GM12878 (cell line): ENCODE measurements at regions not wholly inside any gene's neighbourhood (a gene's known extent, or its start where the extent isn't known, plus 50 kb on each side); places are given as distances from the start of the nearest gene placed in this dataset.

Experiments used
- ATAC-seq: fragments of 200-7000 bp; cut with Tn5 transposase; 3 replicates; pipeline ENCODE4 v1.9.1; 2020; ENCODE audit warnings: mild to moderate bottlenecking, moderate library complexity
- BruUV-seq: library from RNA; stranded (reverse); fragments of 400-500 nt; replicated peaks from 2 replicates; lab custom pipeline; 2021; lab: Mats Ljungman, UMichigan
- CTCF ChIA-PET: fragments of 300-600 bp; sonication (Branson Sonifier 250); formaldehyde crosslinking; extraction: SDS; loops from one replicate; lab custom pipeline; 2021; ENCODE audit warnings: inconsistent platforms; lab: Yijun Ruan, JAX
- POLR2A ChIA-PET: fragments of 350-600 bp; formaldehyde crosslinking; extraction: SDS; loops from one replicate; lab custom pipeline; 2021; ENCODE audit warnings: inconsistent platforms; lab: Charles Lee
- RAD21 ChIA-PET: fragments of 300-600 bp; sonication (Branson Sonifier 250); formaldehyde crosslinking; loops from one replicate; lab custom pipeline; 2023; ENCODE audit warnings: antibody characterized with exemption; ENCODE audit not compliant: unreplicated experiment; lab: Charles Lee
- SMC1A ChIA-PET: fragments of 300-600 bp; sonication (Branson Sonifier 250); formaldehyde crosslinking; loops from one replicate; lab custom pipeline; 2023; ENCODE audit not compliant: unreplicated experiment, uncharacterized antibody; lab: Charles Lee
- DNase-seq: peaks from one replicate; pipeline ENCODE4 v3.0.0-alpha.2; 2011; ENCODE audit warnings: low read depth, low spot score
- FAIRE-seq: peaks from 3 replicates; lab custom pipeline; 2011; peaks lifted over from hg19 to GRCh38; lab: Jason Lieb, UNC
- H2AFZ ChIP-seq: 2 replicates; pipeline ENCODE4 v1.6.0; 2011; ENCODE audit warnings: low read depth, low read length, control low read depth; ENCODE audit not compliant: control insufficient read depth
- H3K27ac ChIP-seq: 2 replicates; pipeline ENCODE4 v1.5.1; 2011; ENCODE audit warnings: control low read depth; ENCODE audit not compliant: control insufficient read depth, insufficient read depth
- H3K27me3 ChIP-seq, 2 experiments: replicated peaks in 1 of 2; 2 replicates each; pipeline versions ENCODE4 v1.6.0 to v1.6.1; 2011; ENCODE audit warnings: low read length in 1 of 2; ENCODE audit not compliant: control insufficient read depth in 2 of 2, insufficient read depth in 2 of 2
- H3K36me3 ChIP-seq, 2 experiments: 2 replicates each; pipeline ENCODE4 v1.5.1; 2011; ENCODE audit warnings: low read length in 1 of 2; ENCODE audit not compliant: control insufficient read depth in 2 of 2, insufficient read depth in 2 of 2
- H3K4me1 ChIP-seq: 2 replicates; pipeline ENCODE4 v1.6.1; 2011; ENCODE audit warnings: mild to moderate bottlenecking, low read length, moderate library complexity, mixed read lengths; ENCODE audit not compliant: control insufficient read depth, insufficient read depth
- H3K4me2 ChIP-seq: 2 replicates; pipeline ENCODE4 v1.6.0; 2011; ENCODE audit warnings: control low read depth; ENCODE audit not compliant: control insufficient read depth, insufficient read depth
- H3K4me3 ChIP-seq: fragments of 200-600 bp; sonication (generic); 2 replicates; pipeline ENCODE4 v1.5.1; 2016
- H3K79me2 ChIP-seq: 2 replicates; pipeline ENCODE4 v1.6.0; 2011; ENCODE audit warnings: low read length; ENCODE audit not compliant: control insufficient read depth, insufficient read depth
- H3K9ac ChIP-seq: 2 replicates; pipeline ENCODE4 v1.8.0; 2011; ENCODE audit warnings: low read length, control low read depth, mixed read lengths; ENCODE audit not compliant: control insufficient read depth, insufficient read depth
- H3K9me3 ChIP-seq: replicated peaks from 3 replicates; pipeline ENCODE4 v1.5.1; 2011; ENCODE audit warnings: mild to moderate bottlenecking, low read length; ENCODE audit not compliant: control insufficient read depth, insufficient read depth
- H4K20me1 ChIP-seq: 2 replicates; pipeline ENCODE4 v1.6.0; 2011; ENCODE audit not compliant: control insufficient read depth, insufficient read depth
- BRCA1 ChIP-seq: IDR thresholded peaks from 2 replicates; pipeline ENCODE4 v1.6.1; 2011; ENCODE audit warnings: low read depth, low read length, improper control_type of control experiment
- CREM ChIP-seq: IDR thresholded peaks from 2 replicates; pipeline ENCODE4 v1.6.1; 2014; ENCODE audit warnings: antibody characterized with exemption, low read depth
- FOS ChIP-seq: IDR thresholded peaks from 3 replicates; pipeline ENCODE4 v1.6.1; 2011; ENCODE audit warnings: borderline replicate concordance; ENCODE audit not compliant: insufficient read length; ENCODE audit errors: extremely low read depth
- FOXM1 ChIP-seq: IDR thresholded peaks from 2 replicates; pipeline ENCODE4 v1.6.1; 2012; ENCODE audit warnings: low read depth, mild to moderate bottlenecking, inconsistent platforms, low read length, moderate library complexity
- HCFC1 ChIP-seq: fragments of 150-350 bp; IDR thresholded peaks from 2 replicates; pipeline ENCODE4 v1.6.1; 2014; ENCODE audit warnings: low read length
- STAT1 ChIP-seq: fragments of 450-650 bp; conservative IDR thresholded peaks from 2 replicates; pipeline ENCODE4 v1.6.1; 2014; ENCODE audit warnings: antibody characterized with exemption, mild to moderate bottlenecking
- WGBS: methylation state at CpG from one replicate; pipeline ENCODE4 v1.1.6; 2016; ENCODE audit warnings: low lambda C conversion rate; ENCODE audit not compliant: insufficient replicate concordance, insufficient coverage; ENCODE audit errors: missing lambda C conversion rate; 5-methylcytosine and 5-hydroxymethylcytosine counted together
- in situ Hi-C: fragments of 300-500 bp; cut with MboI; formaldehyde crosslinking; loops from 9 replicates; pipeline ENCODE4 v1.14.3; 2018; ENCODE audit warnings: mixed read lengths
- intact Hi-C: fragments of 100-400 bp; cut with micrococcal nuclease; formaldehyde crosslinking; loops from one replicate; pipeline ENCODE4 v1.14.2; 2022; ENCODE audit not compliant: unreplicated experiment
- TF ChIP-seq, protein P1 (sequence below): fragments of 450-650 bp; IDR thresholded peaks from 2 replicates; pipeline ENCODE4 v1.6.1; 2017; ENCODE audit warnings: antibody characterized with exemption, mild to moderate bottlenecking, moderate library complexity
- TF ChIP-seq, protein P2 (sequence below): IDR thresholded peaks from 2 replicates; pipeline ENCODE4 v1.6.1; 2012; ENCODE audit warnings: low read length, inconsistent platforms
- TF ChIP-seq, protein P3 (sequence below): fragments of 450-650 bp; IDR thresholded peaks from 2 replicates; pipeline ENCODE4 v1.6.1; 2017; ENCODE audit warnings: mild to moderate bottlenecking, moderate library complexity
- TF ChIP-seq, protein P4 (sequence below): IDR thresholded peaks from 2 replicates; pipeline ENCODE4 v1.6.1; 2012; ENCODE audit warnings: mild to moderate bottlenecking, low read depth, low read length

DNA sequence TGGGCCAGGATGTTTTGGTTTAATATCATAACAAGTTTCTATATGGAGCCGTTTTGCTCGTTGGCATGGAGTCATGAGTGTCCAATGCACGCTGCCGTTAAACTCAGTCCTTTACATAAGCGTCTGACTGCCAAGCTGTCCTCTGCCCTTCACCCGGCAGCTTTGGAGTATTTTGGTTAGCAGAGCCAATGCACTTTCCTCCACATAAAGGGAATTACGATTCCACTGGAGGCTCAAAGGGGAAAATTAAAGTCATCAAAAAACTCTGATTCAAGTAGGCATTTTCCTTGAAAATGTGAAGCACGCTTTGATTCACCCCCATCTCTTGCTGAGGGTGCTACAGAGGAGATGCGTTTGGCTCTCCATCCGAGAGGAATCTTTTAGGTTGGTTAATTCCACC, 144.4 kb upstream of the ARGLU1 start:
- POLR2A ChIA-PET: no interaction called here
- in situ Hi-C loops: no loop called here

More for the DNA sequence above, 144.4 kb upstream of the ARGLU1 start:
- ChIA-PET SMC1A (interaction anchor here (1.4 kb wide), 1 partner anchor 16 kb away, joined by 3 read pairs; no protein-coding TSS in a partner anchor), RAD21 (no interaction called here), CTCF (no interaction called here)
- Histone ChIP-seq H3K4me1 (no peaks in the 10 kb centered on the region), H3K27me3 (no peaks in the 10 kb centered on the region), H3K36me3 (no peaks in the 10 kb centered on the region), H3K9ac (no peak overlapping the region)
- intact Hi-C loops: no loop called here
- FAIRE-seq: no peak
- 49% methylated on average over 10 of the region's 10 CpGs for WGBS
- TF ChIP-seq, protein P1, sequence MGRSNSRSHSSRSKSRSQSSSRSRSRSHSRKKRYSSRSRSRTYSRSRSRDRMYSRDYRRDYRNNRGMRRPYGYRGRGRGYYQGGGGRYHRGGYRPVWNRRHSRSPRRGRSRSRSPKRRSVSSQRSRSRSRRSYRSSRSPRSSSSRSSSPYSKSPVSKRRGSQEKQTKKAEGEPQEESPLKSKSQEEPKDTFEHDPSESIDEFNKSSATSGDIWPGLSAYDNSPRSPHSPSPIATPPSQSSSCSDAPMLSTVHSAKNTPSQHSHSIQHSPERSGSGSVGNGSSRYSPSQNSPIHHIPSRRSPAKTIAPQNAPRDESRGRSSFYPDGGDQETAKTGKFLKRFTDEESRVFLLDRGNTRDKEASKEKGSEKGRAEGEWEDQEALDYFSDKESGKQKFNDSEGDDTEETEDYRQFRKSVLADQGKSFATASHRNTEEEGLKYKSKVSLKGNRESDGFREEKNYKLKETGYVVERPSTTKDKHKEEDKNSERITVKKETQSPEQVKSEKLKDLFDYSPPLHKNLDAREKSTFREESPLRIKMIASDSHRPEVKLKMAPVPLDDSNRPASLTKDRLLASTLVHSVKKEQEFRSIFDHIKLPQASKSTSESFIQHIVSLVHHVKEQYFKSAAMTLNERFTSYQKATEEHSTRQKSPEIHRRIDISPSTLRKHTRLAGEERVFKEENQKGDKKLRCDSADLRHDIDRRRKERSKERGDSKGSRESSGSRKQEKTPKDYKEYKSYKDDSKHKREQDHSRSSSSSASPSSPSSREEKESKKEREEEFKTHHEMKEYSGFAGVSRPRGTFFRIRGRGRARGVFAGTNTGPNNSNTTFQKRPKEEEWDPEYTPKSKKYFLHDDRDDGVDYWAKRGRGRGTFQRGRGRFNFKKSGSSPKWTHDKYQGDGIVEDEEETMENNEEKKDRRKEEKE: no peak
- no peak for TF ChIP-seq BRCA1
- TF ChIP-seq STAT1: no peak
- TF ChIP-seq, protein P2, sequence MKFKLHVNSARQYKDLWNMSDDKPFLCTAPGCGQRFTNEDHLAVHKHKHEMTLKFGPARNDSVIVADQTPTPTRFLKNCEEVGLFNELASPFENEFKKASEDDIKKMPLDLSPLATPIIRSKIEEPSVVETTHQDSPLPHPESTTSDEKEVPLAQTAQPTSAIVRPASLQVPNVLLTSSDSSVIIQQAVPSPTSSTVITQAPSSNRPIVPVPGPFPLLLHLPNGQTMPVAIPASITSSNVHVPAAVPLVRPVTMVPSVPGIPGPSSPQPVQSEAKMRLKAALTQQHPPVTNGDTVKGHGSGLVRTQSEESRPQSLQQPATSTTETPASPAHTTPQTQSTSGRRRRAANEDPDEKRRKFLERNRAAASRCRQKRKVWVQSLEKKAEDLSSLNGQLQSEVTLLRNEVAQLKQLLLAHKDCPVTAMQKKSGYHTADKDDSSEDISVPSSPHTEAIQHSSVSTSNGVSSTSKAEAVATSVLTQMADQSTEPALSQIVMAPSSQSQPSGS: no peak
- no peak for TF ChIP-seq FOS
- TF ChIP-seq, protein P3, sequence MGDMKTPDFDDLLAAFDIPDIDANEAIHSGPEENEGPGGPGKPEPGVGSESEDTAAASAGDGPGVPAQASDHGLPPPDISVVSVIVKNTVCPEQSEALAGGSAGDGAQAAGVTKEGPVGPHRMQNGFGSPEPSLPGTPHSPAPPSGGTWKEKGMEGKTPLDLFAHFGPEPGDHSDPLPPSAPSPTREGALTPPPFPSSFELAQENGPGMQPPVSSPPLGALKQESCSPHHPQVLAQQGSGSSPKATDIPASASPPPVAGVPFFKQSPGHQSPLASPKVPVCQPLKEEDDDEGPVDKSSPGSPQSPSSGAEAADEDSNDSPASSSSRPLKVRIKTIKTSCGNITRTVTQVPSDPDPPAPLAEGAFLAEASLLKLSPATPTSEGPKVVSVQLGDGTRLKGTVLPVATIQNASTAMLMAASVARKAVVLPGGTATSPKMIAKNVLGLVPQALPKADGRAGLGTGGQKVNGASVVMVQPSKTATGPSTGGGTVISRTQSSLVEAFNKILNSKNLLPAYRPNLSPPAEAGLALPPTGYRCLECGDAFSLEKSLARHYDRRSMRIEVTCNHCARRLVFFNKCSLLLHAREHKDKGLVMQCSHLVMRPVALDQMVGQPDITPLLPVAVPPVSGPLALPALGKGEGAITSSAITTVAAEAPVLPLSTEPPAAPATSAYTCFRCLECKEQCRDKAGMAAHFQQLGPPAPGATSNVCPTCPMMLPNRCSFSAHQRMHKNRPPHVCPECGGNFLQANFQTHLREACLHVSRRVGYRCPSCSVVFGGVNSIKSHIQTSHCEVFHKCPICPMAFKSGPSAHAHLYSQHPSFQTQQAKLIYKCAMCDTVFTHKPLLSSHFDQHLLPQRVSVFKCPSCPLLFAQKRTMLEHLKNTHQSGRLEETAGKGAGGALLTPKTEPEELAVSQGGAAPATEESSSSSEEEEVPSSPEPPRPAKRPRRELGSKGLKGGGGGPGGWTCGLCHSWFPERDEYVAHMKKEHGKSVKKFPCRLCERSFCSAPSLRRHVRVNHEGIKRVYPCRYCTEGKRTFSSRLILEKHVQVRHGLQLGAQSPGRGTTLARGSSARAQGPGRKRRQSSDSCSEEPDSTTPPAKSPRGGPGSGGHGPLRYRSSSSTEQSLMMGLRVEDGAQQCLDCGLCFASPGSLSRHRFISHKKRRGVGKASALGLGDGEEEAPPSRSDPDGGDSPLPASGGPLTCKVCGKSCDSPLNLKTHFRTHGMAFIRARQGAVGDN: no peak
- TF ChIP-seq, protein P4, sequence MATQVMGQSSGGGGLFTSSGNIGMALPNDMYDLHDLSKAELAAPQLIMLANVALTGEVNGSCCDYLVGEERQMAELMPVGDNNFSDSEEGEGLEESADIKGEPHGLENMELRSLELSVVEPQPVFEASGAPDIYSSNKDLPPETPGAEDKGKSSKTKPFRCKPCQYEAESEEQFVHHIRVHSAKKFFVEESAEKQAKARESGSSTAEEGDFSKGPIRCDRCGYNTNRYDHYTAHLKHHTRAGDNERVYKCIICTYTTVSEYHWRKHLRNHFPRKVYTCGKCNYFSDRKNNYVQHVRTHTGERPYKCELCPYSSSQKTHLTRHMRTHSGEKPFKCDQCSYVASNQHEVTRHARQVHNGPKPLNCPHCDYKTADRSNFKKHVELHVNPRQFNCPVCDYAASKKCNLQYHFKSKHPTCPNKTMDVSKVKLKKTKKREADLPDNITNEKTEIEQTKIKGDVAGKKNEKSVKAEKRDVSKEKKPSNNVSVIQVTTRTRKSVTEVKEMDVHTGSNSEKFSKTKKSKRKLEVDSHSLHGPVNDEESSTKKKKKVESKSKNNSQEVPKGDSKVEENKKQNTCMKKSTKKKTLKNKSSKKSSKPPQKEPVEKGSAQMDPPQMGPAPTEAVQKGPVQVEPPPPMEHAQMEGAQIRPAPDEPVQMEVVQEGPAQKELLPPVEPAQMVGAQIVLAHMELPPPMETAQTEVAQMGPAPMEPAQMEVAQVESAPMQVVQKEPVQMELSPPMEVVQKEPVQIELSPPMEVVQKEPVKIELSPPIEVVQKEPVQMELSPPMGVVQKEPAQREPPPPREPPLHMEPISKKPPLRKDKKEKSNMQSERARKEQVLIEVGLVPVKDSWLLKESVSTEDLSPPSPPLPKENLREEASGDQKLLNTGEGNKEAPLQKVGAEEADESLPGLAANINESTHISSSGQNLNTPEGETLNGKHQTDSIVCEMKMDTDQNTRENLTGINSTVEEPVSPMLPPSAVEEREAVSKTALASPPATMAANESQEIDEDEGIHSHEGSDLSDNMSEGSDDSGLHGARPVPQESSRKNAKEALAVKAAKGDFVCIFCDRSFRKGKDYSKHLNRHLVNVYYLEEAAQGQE: no peak
- TF ChIP-seq FOXM1: no peak
- no peak for TF ChIP-seq HCFC1
- TF ChIP-seq CREM: no peak
- TF ChIP-seq, all 136 proteins: peak for 0
- Histone ChIP-seq H3K27ac (no peak overlapping the region), H4K20me1 (no peaks in the 10 kb centered on the region), H3K9me3 (no peaks in the 10 kb centered on the region), H3K79me2 (no peaks in the 10 kb centered on the region), H3K4me3 (no peak overlapping the region), H3K4me2 (no peak overlapping the region), H2AFZ (no peak overlapping the region)
- BruUV-seq: no TSS peak
- no peak for ATAC-seq
- no peak for DNase-seq
